MM.1S (cell line): ENCODE measurements at regions not wholly inside any gene's neighbourhood (a gene's known extent, or its start where the extent isn't known, plus 50 kb on each side); places are given as distances from the start of the nearest gene placed in this dataset.
A peak's percentile ranks its signal among the peaks of the same experiment; 100 is the strongest.

Experiments used
- DNase-seq: peaks from one replicate; pipeline ENCODE4 v3.0.0-alpha.2; 2015
- H2AFZ ChIP-seq: fragments of 300-600 bp; sonication (generic); 2 replicates; pipeline ENCODE4 v1.6.0; 2016; ENCODE audit warnings: antibody characterized with exemption, low read length
- H3F3A ChIP-seq: fragments of 300-600 bp; sonication (generic); 2 replicates; pipeline ENCODE4 v1.6.1; 2016; ENCODE audit warnings: mild to moderate bottlenecking, antibody characterized with exemption, low read length, moderate library complexity, mixed read lengths; ENCODE audit not compliant: insufficient read depth
- H3K27ac ChIP-seq: fragments of 300-600 bp; sonication (generic); 2 replicates; pipeline ENCODE4 v1.5.1; 2016; ENCODE audit warnings: mild to moderate bottlenecking, low read length
- H3K27me3 ChIP-seq: fragments of 300-600 bp; sonication (generic); replicated peaks from 2 replicates; pipeline ENCODE4 v1.6.0; 2016; ENCODE audit warnings: low read length; ENCODE audit not compliant: insufficient read depth
- H3K36me3 ChIP-seq: fragments of 300-600 bp; sonication (generic); replicated peaks from 2 replicates; pipeline ENCODE4 v1.6.1; 2016; ENCODE audit warnings: mild to moderate bottlenecking, low read length, mixed read lengths; ENCODE audit not compliant: insufficient read depth
- H3K4me1 ChIP-seq: fragments of 300-600 bp; sonication (generic); 2 replicates; pipeline ENCODE4 v1.6.1; 2016; ENCODE audit warnings: low read length, mixed read lengths
- H3K4me2 ChIP-seq: fragments of 300-600 bp; sonication (generic); 2 replicates; pipeline ENCODE4 v1.6.0; 2016; ENCODE audit warnings: low read depth, low read length
- H3K4me3 ChIP-seq: fragments of 300-600 bp; sonication (generic); 2 replicates; pipeline ENCODE4 v1.5.1; 2016; ENCODE audit warnings: low read length, mixed read lengths
- H3K79me2 ChIP-seq: fragments of 300-600 bp; sonication (generic); 2 replicates; pipeline ENCODE4 v1.6.1; 2016; ENCODE audit warnings: mixed run types, low read length, mixed read lengths
- H3K9ac ChIP-seq: fragments of 300-600 bp; sonication (generic); 2 replicates; pipeline ENCODE4 v1.6.1; 2016; ENCODE audit warnings: low read length, mixed read lengths
- H3K9me2 ChIP-seq: fragments of 300-600 bp; sonication (generic); replicated peaks from 2 replicates; pipeline ENCODE4 v1.6.1; 2016; ENCODE audit warnings: mild to moderate bottlenecking, low read length, mixed read lengths; ENCODE audit not compliant: insufficient read depth
- H3K9me3 ChIP-seq: fragments of 300-600 bp; sonication (generic); replicated peaks from 2 replicates; pipeline ENCODE4 v1.6.1; 2016; ENCODE audit warnings: mild to moderate bottlenecking, low read length, mixed read lengths; ENCODE audit not compliant: insufficient read depth
- H4K20me1 ChIP-seq: fragments of 300-600 bp; sonication (generic); 2 replicates; pipeline ENCODE4 v1.6.1; 2016; ENCODE audit warnings: mild to moderate bottlenecking, low read length, moderate library complexity, mixed read lengths; ENCODE audit not compliant: insufficient read depth
- CTCF ChIP-seq: fragments of 300-600 bp; sonication (generic); IDR thresholded peaks from 2 replicates; pipeline ENCODE4 v1.5.1; 2016; ENCODE audit warnings: antibody characterized with exemption, low read length, mixed read lengths
- EZH2 ChIP-seq: fragments of 300-600 bp; sonication (generic); optimal IDR thresholded peaks from 2 replicates; pipeline ENCODE3; 2017; ENCODE audit warnings: low read depth, mild to moderate bottlenecking, antibody characterized with exemption, low read length, mixed read lengths
- EZH2phosphoT487 ChIP-seq: fragments of 300-600 bp; sonication (generic); IDR thresholded peaks from 2 replicates; pipeline ENCODE4 v1.6.1; 2018; ENCODE audit warnings: antibody characterized with exemption, low read length

- no peaks in the 10 kb centered on the region for H3K4me1 ChIP-seq
- no peaks in the 10 kb centered on the region for H4K20me1 ChIP-seq
- H3K79me2 ChIP-seq = no peaks in the 10 kb centered on the region
- no peaks in the 10 kb centered on the region for H3K9me3 ChIP-seq
- H3K9me2 ChIP-seq = no peaks in the 10 kb centered on the region
- no peak overlapping the region for H3K4me3 ChIP-seq
- no peak overlapping the region for H3K27ac ChIP-seq
- H3K36me3 ChIP-seq = no peaks in the 10 kb centered on the region
- DNase-seq = no peak
- no peaks in the 10 kb centered on the region for H3F3A ChIP-seq
- no peaks in the 10 kb centered on the region for H3K27me3 ChIP-seq
- H2AFZ ChIP-seq = no peak overlapping the region
- no peak for TF ChIP-seq EZH2
- TF ChIP-seq CTCF = no peak
- TF ChIP-seq EZH2phosphoT487 = no peak
- H3K9ac ChIP-seq = no peak overlapping the region
- H3K4me2 ChIP-seq = no peak overlapping the region
These were observed 388.0 kb upstream of the IRX2 start for GRCh38 chr5:3139499-3139931.

- DNase-seq = no peak
- no peak overlapping the region for H3K27ac ChIP-seq
- H3K4me3 ChIP-seq = no peak overlapping the region
- TF ChIP-seq EZH2 = no peak
- no peak for TF ChIP-seq EZH2phosphoT487
- TF ChIP-seq CTCF = no peak
- H3K36me3 ChIP-seq = no peaks in the 10 kb centered on the region
- no peaks in the 10 kb centered on the region for H3F3A ChIP-seq
- H4K20me1 ChIP-seq = no peaks in the 10 kb centered on the region
- no peaks in the 10 kb centered on the region for H3K9me3 ChIP-seq
- no peaks in the 10 kb centered on the region for H3K27me3 ChIP-seq
- H3K4me2 ChIP-seq = no peak overlapping the region
- H3K9ac ChIP-seq = no peak overlapping the region
- no peaks in the 10 kb centered on the region for H3K79me2 ChIP-seq
- no peak overlapping the region for H2AFZ ChIP-seq
- H3K9me2 ChIP-seq = no peaks in the 10 kb centered on the region
- peaks cover 12% of the 10 kb centered on the region; the same call in 1 of the 2 replicates for H3K4me1 ChIP-seq
These were observed 379.7 kb upstream of the IRX2 start for GRCh38 chr5:3131161-3131560.

DNA sequence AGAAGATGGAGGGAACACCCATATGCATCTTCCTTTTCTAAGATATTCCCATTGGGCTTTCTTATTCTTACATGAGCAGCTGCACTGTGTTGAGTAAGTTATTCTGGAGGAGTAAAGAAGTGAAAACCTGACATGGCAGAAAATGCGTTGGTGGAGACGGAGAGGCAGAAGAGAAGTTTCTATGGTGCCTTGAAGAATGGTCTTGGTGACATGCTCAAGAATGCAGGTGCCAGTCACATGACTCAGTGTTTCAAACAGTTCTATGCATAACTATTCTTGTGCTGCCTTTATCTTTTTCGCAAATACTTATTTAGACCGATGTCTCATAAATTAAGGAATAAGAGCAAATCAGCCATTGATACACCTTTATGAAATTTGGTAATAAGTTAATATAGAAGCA, 377.8 kb upstream of the IRX2 start:
- TF ChIP-seq EZH2 = no peak
- no peak for TF ChIP-seq CTCF
- TF ChIP-seq EZH2phosphoT487 = no peak

More for the DNA sequence above, 377.8 kb upstream of the IRX2 start:
- H3K36me3 ChIP-seq = no peaks in the 10 kb centered on the region
- H3K4me2 ChIP-seq = no peak overlapping the region
- no peaks in the 10 kb centered on the region for H3F3A ChIP-seq
- peak overlapping the region; percentile 26; the same call in 1 of the 2 replicates for H3K27ac ChIP-seq
- H3K4me1 ChIP-seq = peaks cover 12% of the 10 kb centered on the region; the same call in 1 of the 2 replicates
- H3K4me3 ChIP-seq = no peak overlapping the region
- no peaks in the 10 kb centered on the region for H3K9me3 ChIP-seq
- no peaks in the 10 kb centered on the region for H3K79me2 ChIP-seq
- H4K20me1 ChIP-seq = no peaks in the 10 kb centered on the region
- no peak overlapping the region for H2AFZ ChIP-seq
- DNase-seq = peak; percentile 72
- H3K9me2 ChIP-seq = no peaks in the 10 kb centered on the region
- no peak overlapping the region for H3K9ac ChIP-seq
- no peaks in the 10 kb centered on the region for H3K27me3 ChIP-seq
